ENCODE measurements at regions not wholly inside any gene's neighbourhood (a gene's known extent, or its start where the extent isn't known, plus 50 kb on each side); places are given as distances from the start of the nearest gene placed in this dataset.

DNA sequence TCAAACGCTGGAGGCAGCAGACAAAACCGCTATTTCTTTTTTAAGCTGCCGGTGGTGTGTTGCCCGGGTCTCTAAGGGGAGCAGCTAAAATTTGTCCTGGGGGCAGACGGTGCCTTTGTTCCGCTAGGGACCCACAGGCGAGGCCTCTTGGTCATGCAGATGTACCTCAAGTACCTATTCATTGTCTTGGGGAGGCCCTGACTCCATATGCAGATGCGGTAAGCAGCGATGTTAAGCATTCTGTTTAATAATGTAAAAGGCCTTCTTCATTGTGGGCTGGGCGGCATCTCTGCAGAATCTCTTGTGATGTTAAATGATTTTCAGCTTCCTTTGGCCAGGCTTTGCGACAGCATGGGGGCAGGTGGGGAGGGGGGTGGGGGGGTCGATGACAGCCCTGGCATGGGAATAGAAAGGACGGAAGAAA lies 98.9 kb upstream of the PJA1 start:
- peaks cover 45% of the 10 kb centered on the region for H3K27me3 Mint-ChIP-seq
- H3K4me1 Mint-ChIP-seq (ENCODE audit: low read depth): no peaks in the 10 kb centered on the region
- no peak overlapping the region for H3K27ac Mint-ChIP-seq
- DNase-seq (ENCODE audit: low spot score, unreplicated experiment): no peak
- no peaks in the 10 kb centered on the region for H3K36me3 Mint-ChIP-seq (ENCODE audit: insufficient read depth)
- H3K9me3 Mint-ChIP-seq (ENCODE audit: low read depth): peaks cover 8% of the 10 kb centered on the region
- TF ChIP-seq, protein P1, sequence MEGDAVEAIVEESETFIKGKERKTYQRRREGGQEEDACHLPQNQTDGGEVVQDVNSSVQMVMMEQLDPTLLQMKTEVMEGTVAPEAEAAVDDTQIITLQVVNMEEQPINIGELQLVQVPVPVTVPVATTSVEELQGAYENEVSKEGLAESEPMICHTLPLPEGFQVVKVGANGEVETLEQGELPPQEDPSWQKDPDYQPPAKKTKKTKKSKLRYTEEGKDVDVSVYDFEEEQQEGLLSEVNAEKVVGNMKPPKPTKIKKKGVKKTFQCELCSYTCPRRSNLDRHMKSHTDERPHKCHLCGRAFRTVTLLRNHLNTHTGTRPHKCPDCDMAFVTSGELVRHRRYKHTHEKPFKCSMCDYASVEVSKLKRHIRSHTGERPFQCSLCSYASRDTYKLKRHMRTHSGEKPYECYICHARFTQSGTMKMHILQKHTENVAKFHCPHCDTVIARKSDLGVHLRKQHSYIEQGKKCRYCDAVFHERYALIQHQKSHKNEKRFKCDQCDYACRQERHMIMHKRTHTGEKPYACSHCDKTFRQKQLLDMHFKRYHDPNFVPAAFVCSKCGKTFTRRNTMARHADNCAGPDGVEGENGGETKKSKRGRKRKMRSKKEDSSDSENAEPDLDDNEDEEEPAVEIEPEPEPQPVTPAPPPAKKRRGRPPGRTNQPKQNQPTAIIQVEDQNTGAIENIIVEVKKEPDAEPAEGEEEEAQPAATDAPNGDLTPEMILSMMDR (IDR thresholded peaks at IDR 0.05; ENCODE audit: unreplicated experiment): no peak
- H3K4me3 Mint-ChIP-seq (ENCODE audit: low read depth): no peak overlapping the region

DNA sequence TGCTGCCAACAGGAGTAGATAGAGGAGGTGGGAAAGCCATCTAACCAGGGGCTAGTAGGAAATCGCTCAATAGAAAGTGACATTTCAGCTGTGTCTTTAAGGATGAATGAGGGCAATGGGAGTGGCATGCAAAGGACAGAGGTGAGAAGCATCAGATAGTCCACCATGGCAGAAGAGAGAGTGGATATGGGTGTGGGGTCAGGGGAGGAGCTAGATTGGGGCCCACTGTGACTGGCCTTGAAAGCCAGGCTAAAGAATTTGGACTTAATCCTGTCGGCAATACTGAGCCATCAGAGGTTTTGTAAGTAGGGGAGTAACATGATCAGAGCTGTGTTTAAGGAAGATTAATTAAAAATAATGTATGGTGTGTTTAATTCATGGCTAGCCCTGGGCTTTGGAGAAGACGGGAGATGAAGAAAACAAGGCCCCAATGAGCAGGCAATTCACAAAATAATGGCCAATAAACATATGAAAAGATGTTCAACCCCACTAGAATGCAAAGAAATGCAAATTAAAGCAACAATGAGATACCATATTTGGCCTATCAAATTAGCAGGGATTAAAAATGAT lies 98.1 kb upstream of the PJA1 start:
- no peak overlapping the region for H3K4me3 Mint-ChIP-seq (ENCODE audit: low read depth)
- H3K27me3 Mint-ChIP-seq: peaks cover 47% of the 10 kb centered on the region
- TF ChIP-seq, protein P1 (IDR thresholded peaks at IDR 0.05; ENCODE audit: unreplicated experiment): no peak
- H3K36me3 Mint-ChIP-seq (ENCODE audit: insufficient read depth): no peaks in the 10 kb centered on the region
- H3K9me3 Mint-ChIP-seq (ENCODE audit: low read depth): peaks cover 11% of the 10 kb centered on the region
- DNase-seq (ENCODE audit: low spot score, unreplicated experiment): no peak
- no peaks in the 10 kb centered on the region for H3K4me1 Mint-ChIP-seq (ENCODE audit: low read depth)
- no peak overlapping the region for H3K27ac Mint-ChIP-seq

DNA sequence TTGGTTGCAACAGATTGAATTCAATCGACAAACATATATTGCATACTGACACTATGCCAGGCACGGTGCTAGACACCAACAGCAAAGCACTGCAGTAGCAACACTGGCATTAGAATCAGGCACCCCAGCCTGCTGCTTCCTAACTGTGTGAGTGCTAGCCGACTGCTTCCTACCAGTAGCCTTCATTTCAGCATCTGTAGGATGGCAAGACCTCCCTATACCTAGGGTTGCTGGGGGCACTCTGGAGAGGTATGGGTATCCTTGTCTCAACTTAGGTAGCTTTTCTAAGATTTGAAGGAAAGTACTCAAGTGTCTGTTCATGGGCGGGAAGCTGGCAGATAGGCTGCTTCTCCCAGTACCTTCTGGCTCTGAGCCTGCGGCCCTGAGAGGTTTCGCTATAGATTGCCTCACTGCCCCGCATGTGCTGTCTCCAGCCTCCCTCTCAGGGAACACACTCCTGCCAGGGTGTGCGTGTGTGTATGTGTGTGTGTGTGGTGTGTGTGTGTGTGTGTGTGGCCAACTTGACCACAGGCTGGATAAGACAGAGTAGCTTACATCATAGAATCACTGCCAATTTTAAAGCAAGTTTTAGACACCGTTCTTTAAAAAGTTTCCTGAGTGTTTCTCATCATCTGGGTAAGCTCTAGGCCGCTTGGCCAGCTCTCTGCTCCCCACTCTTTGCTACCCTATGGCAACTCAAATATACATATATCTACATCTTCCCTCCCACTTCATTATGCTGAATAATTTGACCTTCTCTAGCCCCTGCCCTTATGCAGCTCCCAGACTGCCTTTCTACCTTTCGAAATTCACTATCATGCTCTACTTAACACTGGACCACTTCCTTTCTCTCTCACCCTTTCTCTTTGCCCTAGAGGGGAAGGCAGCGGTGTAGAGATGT lies 97.0 kb upstream of the PJA1 start:
- no peak overlapping the region for H3K4me3 Mint-ChIP-seq (ENCODE audit: low read depth)
- H3K36me3 Mint-ChIP-seq (ENCODE audit: insufficient read depth): no peaks in the 10 kb centered on the region
- TF ChIP-seq, protein P1 (IDR thresholded peaks at IDR 0.05; ENCODE audit: unreplicated experiment): no peak
- H3K4me1 Mint-ChIP-seq (ENCODE audit: low read depth): no peaks in the 10 kb centered on the region
- H3K27me3 Mint-ChIP-seq: peaks cover 47% of the 10 kb centered on the region
- H3K27ac Mint-ChIP-seq: no peak overlapping the region
- H3K9me3 Mint-ChIP-seq (ENCODE audit: low read depth): peaks cover 11% of the 10 kb centered on the region
- no peak for DNase-seq (ENCODE audit: low spot score, unreplicated experiment)

DNA sequence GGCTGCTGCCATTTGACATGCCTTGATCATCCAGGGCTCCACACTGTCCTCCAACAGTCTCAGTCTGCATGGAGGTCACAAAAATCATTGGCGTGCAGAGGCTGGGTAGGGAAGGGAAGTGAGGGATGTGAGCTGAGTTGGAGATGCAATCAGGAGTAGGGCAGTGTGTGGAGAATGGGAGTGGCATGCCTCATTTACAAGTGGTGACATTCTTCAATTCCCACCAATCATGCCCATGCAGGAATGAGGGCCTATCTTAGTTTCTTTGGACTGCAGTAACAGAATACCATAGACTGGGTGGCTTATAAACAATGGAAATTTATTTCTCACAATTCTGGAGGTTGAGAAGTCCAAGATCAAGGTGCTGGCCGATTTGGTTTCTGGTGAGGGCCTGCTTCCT lies 94.9 kb upstream of the PJA1 start:
- Mint-ChIP-seq H3K27me3 (peaks cover 41% of the 10 kb centered on the region), H3K4me1 (ENCODE audit: low read depth) (no peaks in the 10 kb centered on the region), H3K9me3 (ENCODE audit: low read depth) (peaks cover 7% of the 10 kb centered on the region), H3K36me3 (ENCODE audit: insufficient read depth) (no peaks in the 10 kb centered on the region), H3K27ac (no peak overlapping the region), H3K4me3 (ENCODE audit: low read depth) (no peak overlapping the region)
- TF ChIP-seq, protein P1 (IDR thresholded peaks at IDR 0.05; ENCODE audit: unreplicated experiment): no peak
- DNase-seq (ENCODE audit: low spot score, unreplicated experiment): no peak

DNA sequence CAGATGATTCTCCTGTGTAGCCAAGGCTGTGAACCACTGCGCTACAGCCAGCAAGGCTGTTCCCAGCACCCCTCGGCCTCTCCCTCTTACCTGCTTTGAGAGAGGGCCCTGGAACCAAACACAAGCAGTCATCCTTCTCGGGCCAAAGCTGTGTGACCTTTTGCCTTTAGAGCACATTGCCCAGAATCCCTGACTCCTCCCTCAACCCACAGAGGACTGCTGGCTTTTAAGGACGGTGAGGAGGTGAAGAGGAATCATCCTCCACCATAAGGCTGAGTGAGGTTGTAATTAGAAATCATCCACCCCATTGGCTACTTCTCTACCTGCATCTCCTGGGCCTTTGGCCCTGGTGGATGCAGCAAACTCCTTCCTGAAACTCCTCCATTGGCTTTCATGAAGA lies 93.6 kb upstream of the PJA1 start:
- no peak for DNase-seq (ENCODE audit: low spot score, unreplicated experiment)
- no peaks in the 10 kb centered on the region for H3K4me1 Mint-ChIP-seq (ENCODE audit: low read depth)
- no peaks in the 10 kb centered on the region for H3K36me3 Mint-ChIP-seq (ENCODE audit: insufficient read depth)
- H3K27me3 Mint-ChIP-seq: peaks cover 30% of the 10 kb centered on the region
- H3K27ac Mint-ChIP-seq: no peak overlapping the region
- peaks cover 15% of the 10 kb centered on the region for H3K9me3 Mint-ChIP-seq (ENCODE audit: low read depth)
- H3K4me3 Mint-ChIP-seq (ENCODE audit: low read depth): no peak overlapping the region
- TF ChIP-seq, protein P1 (IDR thresholded peaks at IDR 0.05; ENCODE audit: unreplicated experiment): no peak

Data from progenitor cell of endocrine pancreas (in vitro differentiated cells).